PFSK-1 (cell line): ENCODE measurements at regions not wholly inside any gene's neighbourhood (a gene's known extent, or its start where the extent isn't known, plus 50 kb on each side); places are given as distances from the start of the nearest gene placed in this dataset.

Source experiments
- FOXP2 ChIP-seq: optimal IDR thresholded peaks from 2 replicates; pipeline ENCODE3; 2011; ENCODE audit warnings: borderline replicate concordance, control low read depth, inconsistent platforms; ENCODE audit not compliant: insufficient read depth; ENCODE audit errors: extremely low read length, extremely low read depth
- POLR2AphosphoS5 ChIP-seq: IDR thresholded peaks from 2 replicates; pipeline ENCODE4 v1.6.1; 2012; ENCODE audit warnings: low read depth, mild to moderate bottlenecking, control low read depth, low read length, moderate library complexity
- SIN3A ChIP-seq: IDR thresholded peaks from 2 replicates; pipeline ENCODE4 v1.6.1; 2012; ENCODE audit warnings: mild to moderate bottlenecking, low read length, moderate library complexity, borderline replicate concordance; ENCODE audit not compliant: insufficient read depth
- TAF1 ChIP-seq: IDR thresholded peaks from 2 replicates; pipeline ENCODE4 v1.6.1; 2012; ENCODE audit warnings: low read length, control low read depth, borderline replicate concordance; ENCODE audit not compliant: insufficient read depth
- TF ChIP-seq, protein P1 (sequence below), 2 experiments: IDR thresholded peaks; 2 replicates each; pipeline versions ENCODE4 v1.6.1 to v1.8.0; 2011 to 2012; ENCODE audit warnings: low read depth in 2 of 2, low read length in 2 of 2, control low read depth in 1 of 2, inconsistent platforms in 1 of 2, mild to moderate bottlenecking in 1 of 2, moderate library complexity in 1 of 2; ENCODE audit not compliant: insufficient read depth in 1 of 2

DNA sequence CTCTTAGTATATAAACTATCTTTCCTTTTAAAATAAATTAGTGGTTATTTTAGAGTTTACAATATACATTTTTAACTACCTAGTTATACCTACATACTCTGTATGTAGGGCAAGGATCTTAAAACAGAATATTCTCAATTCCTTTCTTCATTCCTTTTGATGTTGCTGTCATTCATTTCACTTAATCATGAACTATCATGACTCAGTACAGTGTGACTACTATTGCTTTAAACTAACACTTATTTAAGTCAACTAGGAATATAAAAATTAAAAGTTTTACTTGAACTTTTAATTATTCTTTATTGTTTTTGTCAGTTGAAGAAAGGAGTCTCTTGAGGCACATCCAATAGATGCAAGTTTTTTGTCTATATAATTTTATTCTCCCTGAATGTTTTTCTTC is 726.4 kb downstream of the BRINP3 start:
- TF ChIP-seq SIN3A = no peak
- no peak for TF ChIP-seq POLR2AphosphoS5
- no peak for TF ChIP-seq FOXP2

- no peak for TF ChIP-seq TAF1
- no peak for TF ChIP-seq FOXP2
- no peak for TF ChIP-seq POLR2AphosphoS5
- TF ChIP-seq, protein P1, sequence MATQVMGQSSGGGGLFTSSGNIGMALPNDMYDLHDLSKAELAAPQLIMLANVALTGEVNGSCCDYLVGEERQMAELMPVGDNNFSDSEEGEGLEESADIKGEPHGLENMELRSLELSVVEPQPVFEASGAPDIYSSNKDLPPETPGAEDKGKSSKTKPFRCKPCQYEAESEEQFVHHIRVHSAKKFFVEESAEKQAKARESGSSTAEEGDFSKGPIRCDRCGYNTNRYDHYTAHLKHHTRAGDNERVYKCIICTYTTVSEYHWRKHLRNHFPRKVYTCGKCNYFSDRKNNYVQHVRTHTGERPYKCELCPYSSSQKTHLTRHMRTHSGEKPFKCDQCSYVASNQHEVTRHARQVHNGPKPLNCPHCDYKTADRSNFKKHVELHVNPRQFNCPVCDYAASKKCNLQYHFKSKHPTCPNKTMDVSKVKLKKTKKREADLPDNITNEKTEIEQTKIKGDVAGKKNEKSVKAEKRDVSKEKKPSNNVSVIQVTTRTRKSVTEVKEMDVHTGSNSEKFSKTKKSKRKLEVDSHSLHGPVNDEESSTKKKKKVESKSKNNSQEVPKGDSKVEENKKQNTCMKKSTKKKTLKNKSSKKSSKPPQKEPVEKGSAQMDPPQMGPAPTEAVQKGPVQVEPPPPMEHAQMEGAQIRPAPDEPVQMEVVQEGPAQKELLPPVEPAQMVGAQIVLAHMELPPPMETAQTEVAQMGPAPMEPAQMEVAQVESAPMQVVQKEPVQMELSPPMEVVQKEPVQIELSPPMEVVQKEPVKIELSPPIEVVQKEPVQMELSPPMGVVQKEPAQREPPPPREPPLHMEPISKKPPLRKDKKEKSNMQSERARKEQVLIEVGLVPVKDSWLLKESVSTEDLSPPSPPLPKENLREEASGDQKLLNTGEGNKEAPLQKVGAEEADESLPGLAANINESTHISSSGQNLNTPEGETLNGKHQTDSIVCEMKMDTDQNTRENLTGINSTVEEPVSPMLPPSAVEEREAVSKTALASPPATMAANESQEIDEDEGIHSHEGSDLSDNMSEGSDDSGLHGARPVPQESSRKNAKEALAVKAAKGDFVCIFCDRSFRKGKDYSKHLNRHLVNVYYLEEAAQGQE (IDR thresholded peaks at IDR 0.05; ENCODE audit: insufficient read depth in 1 of 2, low read depth in 2 of 2, low read length in 2 of 2) = no peak
- TF ChIP-seq SIN3A = no peak
Observed at GRCh38 chr1:189752461-189752995, 725.1 kb downstream of the BRINP3 start.

- TF ChIP-seq SIN3A = no peak
- TF ChIP-seq FOXP2 = no peak
- no peak for TF ChIP-seq TAF1
- TF ChIP-seq POLR2AphosphoS5 = no peak
- TF ChIP-seq, protein P1 (IDR thresholded peaks at IDR 0.05; ENCODE audit: insufficient read depth in 1 of 2, low read depth in 2 of 2, low read length in 2 of 2) = no peak
Observed at GRCh38 chr1:189764391-189765320, 713.0 kb downstream of the BRINP3 start.

- TF ChIP-seq SIN3A (no peak), TAF1 (no peak), FOXP2 (no peak)
- TF ChIP-seq, protein P1 (IDR thresholded peaks at IDR 0.05; ENCODE audit: insufficient read depth in 1 of 2, low read depth in 2 of 2, low read length in 2 of 2) = no peak
Observed at GRCh38 chr1:189769448-189769847, 708.2 kb downstream of the BRINP3 start.

DNA sequence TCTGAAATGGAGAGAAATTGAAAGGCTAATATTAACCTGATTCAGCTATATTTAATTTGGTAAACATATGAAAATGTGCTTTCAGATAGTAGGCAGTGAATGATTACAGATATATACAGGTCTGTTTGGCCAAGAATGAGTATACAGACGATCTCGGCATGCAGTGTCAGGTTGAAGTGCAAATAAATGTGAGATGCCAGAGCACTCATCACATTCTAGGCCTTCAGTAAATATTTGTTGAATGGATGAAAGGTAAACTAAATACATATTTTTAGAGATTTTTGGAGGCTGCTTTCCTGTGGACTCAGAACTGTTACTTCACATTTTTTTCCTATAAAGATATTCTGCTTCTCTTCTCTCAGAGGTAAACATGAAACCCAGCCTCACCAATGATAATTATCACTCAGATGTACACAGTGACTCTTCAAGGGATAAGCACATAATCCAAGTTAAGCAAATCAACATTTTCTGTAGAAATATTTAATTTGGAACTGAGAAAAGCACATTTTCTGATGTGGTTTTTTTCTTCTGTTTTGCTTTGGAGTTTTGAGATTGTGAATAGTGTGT is 702.9 kb downstream of the BRINP3 start:
- TF ChIP-seq SIN3A (no peak), TAF1 (no peak), POLR2AphosphoS5 (no peak), FOXP2 (no peak)
- TF ChIP-seq, protein P1 (IDR thresholded peaks at IDR 0.05; ENCODE audit: insufficient read depth in 1 of 2, low read depth in 2 of 2, low read length in 2 of 2) = no peak
